ENCODE measurements at regions not wholly inside any gene's neighbourhood (a gene's known extent, or its start where the extent isn't known, plus 50 kb on each side); places are given as distances from the start of the nearest gene placed in this dataset.

DNA sequence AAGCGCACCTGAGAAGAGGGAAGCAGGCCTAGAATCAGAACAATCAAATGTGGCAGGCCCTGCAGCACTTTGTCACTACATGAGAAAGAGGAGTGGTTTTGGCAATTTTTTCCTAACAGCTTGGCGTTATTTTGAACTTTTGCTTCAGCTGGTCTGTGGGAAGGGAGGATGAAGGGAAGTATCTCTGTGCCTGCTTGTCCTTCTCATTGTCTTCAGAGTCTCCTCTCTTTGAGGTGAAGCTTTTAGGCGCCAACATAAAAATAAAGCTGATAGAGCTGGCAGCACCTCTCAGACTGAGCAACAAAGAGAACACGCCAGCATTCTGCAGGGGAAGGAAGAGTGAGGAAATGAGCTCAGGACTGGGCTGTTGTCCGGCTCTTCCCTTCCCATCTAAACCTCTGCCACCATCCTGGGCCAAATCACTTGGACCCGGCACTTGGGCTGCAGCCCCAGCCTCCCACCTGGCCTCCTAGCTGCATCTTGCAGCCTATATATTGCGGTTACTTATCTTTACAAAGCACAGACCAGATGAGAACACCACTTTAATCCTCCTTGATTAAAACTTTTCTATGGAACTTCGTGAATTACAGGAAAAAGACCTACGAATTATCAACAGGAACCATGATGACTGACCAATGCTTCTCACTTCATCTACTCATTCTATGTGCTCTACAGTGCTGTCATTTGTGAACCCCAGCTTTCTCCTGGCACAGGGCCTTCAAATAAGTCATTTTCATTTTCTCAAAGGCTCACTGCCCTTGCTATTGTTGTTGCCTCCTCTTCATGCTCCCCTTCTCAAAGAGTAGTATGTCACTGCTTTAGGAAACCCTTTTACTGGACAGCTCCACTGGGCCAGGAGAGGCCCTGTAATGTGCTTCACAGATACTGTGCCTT lies 476.4 kb upstream of the HS3ST1 start:
- H3K9me3 ChIP-seq (replicated peaks; ENCODE audit: control insufficient read depth, insufficient read depth, low read depth, low read length): no peaks in the 10 kb centered on the region
- in situ Hi-C loops (cut with MboI) (no loop called here), intact Hi-C loops (cut with micrococcal nuclease) (no loop called here)
- BruUV-seq (replicated peaks): no TSS peak
- H3K79me2 ChIP-seq (ENCODE audit: control insufficient read depth, insufficient read depth, low read length): no peaks in the 10 kb centered on the region
- H3K4me3 ChIP-seq: no peak overlapping the region
- no peaks in the 10 kb centered on the region for H3K4me1 ChIP-seq (replicated peaks in 1 of 2; ENCODE audit: control insufficient read depth in 2 of 2, insufficient read depth in 2 of 2, low read length in 2 of 2)
- ATAC-seq: no peak
- WGBS (ENCODE audit: insufficient coverage, low coverage, missing lambda C conversion rate): 0% methylated on average over 9 of the region's 9 CpGs
- H3K9ac ChIP-seq (ENCODE audit: insufficient read depth in 1 of 2, low read depth in 2 of 2, low read length in 2 of 2): no peak overlapping the region
- POLR2A ChIA-PET: no interaction called here
- no peak overlapping the region for H2AFZ ChIP-seq (ENCODE audit: low read depth, low read length)
- H3K36me3 ChIP-seq (ENCODE audit: control insufficient read depth, insufficient read depth, low read length): no peaks in the 10 kb centered on the region
- no peak for DNase-seq (ENCODE audit: extremely low read depth in 1 of 4, low spot score in 3 of 4)
- H3K9me1 ChIP-seq (ENCODE audit: control insufficient read depth, insufficient read depth, low read length): no peaks in the 10 kb centered on the region
- H4K20me1 ChIP-seq (replicated peaks; ENCODE audit: control insufficient read depth, insufficient read depth, low read length): no peaks in the 10 kb centered on the region
- no peak overlapping the region for H3K27ac ChIP-seq (ENCODE audit: extremely low read depth, low read depth, low read length)
- FAIRE-seq: no peak
- TF ChIP-seq POLR2G (IDR thresholded peaks at IDR 0.05; ENCODE audit: low read depth, low read length): no peak
- TF ChIP-seq ZNF668 (CRISPR knock-in tag; IDR thresholded peaks at IDR 0.05): no peak
- TF ChIP-seq CSDE1 (IDR thresholded peaks at IDR 0.05): no peak
- no peak for TF ChIP-seq NCOA2 (IDR thresholded peaks at IDR 0.05; ENCODE audit: partially characterized antibody in 2 of 2)
- TF ChIP-seq, protein P1, sequence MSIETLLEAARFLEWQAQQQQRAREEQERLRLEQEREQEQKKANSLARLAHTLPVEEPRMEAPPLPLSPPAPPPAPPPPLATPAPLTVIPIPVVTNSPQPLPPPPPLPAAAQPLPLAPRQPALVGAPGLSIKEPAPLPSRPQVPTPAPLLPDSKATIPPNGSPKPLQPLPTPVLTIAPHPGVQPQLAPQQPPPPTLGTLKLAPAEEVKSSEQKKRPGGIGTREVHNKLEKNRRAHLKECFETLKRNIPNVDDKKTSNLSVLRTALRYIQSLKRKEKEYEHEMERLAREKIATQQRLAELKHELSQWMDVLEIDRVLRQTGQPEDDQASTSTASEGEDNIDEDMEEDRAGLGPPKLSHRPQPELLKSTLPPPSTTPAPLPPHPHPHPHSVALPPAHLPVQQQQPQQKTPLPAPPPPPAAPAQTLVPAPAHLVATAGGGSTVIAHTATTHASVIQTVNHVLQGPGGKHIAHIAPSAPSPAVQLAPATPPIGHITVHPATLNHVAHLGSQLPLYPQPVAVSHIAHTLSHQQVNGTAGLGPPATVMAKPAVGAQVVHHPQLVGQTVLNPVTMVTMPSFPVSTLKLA (conservative IDR thresholded peaks at IDR 0.05): no peak
- no peak for TF ChIP-seq TAF15 (IDR thresholded peaks at IDR 0.05; ENCODE audit: low read depth, low read length)
- TF ChIP-seq, protein P2, sequence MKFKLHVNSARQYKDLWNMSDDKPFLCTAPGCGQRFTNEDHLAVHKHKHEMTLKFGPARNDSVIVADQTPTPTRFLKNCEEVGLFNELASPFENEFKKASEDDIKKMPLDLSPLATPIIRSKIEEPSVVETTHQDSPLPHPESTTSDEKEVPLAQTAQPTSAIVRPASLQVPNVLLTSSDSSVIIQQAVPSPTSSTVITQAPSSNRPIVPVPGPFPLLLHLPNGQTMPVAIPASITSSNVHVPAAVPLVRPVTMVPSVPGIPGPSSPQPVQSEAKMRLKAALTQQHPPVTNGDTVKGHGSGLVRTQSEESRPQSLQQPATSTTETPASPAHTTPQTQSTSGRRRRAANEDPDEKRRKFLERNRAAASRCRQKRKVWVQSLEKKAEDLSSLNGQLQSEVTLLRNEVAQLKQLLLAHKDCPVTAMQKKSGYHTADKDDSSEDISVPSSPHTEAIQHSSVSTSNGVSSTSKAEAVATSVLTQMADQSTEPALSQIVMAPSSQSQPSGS (CRISPR knock-in tag; IDR thresholded peaks at IDR 0.05): no peak
- no peak for TF ChIP-seq FOXJ2 (tag; IDR thresholded peaks at IDR 0.05)
- no peak for TF ChIP-seq RBM39 (optimal IDR thresholded peaks at IDR 0.05; ENCODE audit: low read depth, low read length)
- CTCF ChIA-PET (ENCODE audit: low intra/inter-chr PET ratio): no interaction called here
- no peak overlapping the region for H3K4me2 ChIP-seq (ENCODE audit: insufficient read depth, low read length)
- H3K27me3 ChIP-seq (ENCODE audit: control insufficient read depth in 2 of 2, insufficient read depth in 2 of 2, low read length in 2 of 2): no peaks in the 10 kb centered on the region

Data from K562 (cell line).